NB4 (cell line): ENCODE measurements at regions not wholly inside any gene's neighbourhood (a gene's known extent, or its start where the extent isn't known, plus 50 kb on each side); places are given as distances from the start of the nearest gene placed in this dataset.

Source experiments
- DNase-seq: peaks from one replicate; pipeline ENCODE4 v3.0.0; 2010; ENCODE audit warnings: low read depth
- H3K4me3 ChIP-seq: one replicate; pipeline ENCODE4 v1.5.1; 2011; ENCODE audit warnings: mild to moderate bottlenecking, low read depth, low read length, moderate library complexity
- CTCF ChIP-seq: IDR thresholded peaks from one replicate; pipeline ENCODE4 v1.5.1; 2012; ENCODE audit warnings: low read depth, low read length
- MYC ChIP-seq: IDR thresholded peaks from 2 replicates; pipeline ENCODE4 v1.6.1; 2011; ENCODE audit warnings: low read depth, low read length
- POLR2A ChIP-seq: IDR thresholded peaks from 2 replicates; pipeline ENCODE4 v1.6.1; 2011; ENCODE audit warnings: mild to moderate bottlenecking; ENCODE audit not compliant: insufficient read length; ENCODE audit errors: extremely low read depth
- TF ChIP-seq, protein P1 (sequence below): IDR thresholded peaks from 2 replicates; pipeline ENCODE4 v1.6.1; 2011; ENCODE audit warnings: low read depth, low read length

GRCh38 chr10:83371696-83372490 is 767.4 kb upstream of the GHITM start:
- no peak for DNase-seq
- no peak overlapping the region for H3K4me3 ChIP-seq
- TF ChIP-seq MYC: no peak
- TF ChIP-seq CTCF: no peak
- TF ChIP-seq, protein P1, sequence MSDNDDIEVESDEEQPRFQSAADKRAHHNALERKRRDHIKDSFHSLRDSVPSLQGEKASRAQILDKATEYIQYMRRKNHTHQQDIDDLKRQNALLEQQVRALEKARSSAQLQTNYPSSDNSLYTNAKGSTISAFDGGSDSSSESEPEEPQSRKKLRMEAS: no peak
- TF ChIP-seq POLR2A: no peak

GRCh38 chr10:83372646-83373045 is 766.7 kb upstream of the GHITM start:
- TF ChIP-seq MYC (no peak), POLR2A (no peak), CTCF (no peak)
- TF ChIP-seq, protein P1: no peak
- no peak for DNase-seq
- H3K4me3 ChIP-seq: no peak overlapping the region

- H3K4me3 ChIP-seq: no peak overlapping the region
- TF ChIP-seq CTCF (peak; percentile 73), POLR2A (no peak)
- peak; percentile 83 for DNase-seq
Observed at GRCh38 chr10:83373671-83374070, 765.6 kb upstream of the GHITM start.

DNA sequence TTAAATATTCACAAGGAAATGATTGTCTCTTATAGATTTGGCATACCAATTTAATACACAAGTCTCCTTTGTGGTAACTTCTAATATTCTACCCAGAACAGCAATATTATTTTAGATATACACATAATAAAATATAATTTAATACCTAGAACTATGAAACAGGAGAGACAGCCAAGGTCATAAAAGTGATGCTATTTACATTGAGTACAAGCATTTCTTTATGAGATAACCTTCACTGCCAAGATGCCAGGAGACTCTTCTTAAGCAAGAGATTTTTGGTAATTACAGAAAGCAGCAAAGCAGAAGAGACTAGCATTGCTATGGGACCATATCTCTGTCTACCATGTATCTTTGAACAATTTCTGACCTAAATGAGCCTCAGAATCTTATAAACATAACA is 764.6 kb upstream of the GHITM start:
- DNase-seq: no peak
- TF ChIP-seq POLR2A (no peak), CTCF (no peak), MYC (no peak)
- TF ChIP-seq, protein P1: no peak
- H3K4me3 ChIP-seq: no peak overlapping the region

DNA sequence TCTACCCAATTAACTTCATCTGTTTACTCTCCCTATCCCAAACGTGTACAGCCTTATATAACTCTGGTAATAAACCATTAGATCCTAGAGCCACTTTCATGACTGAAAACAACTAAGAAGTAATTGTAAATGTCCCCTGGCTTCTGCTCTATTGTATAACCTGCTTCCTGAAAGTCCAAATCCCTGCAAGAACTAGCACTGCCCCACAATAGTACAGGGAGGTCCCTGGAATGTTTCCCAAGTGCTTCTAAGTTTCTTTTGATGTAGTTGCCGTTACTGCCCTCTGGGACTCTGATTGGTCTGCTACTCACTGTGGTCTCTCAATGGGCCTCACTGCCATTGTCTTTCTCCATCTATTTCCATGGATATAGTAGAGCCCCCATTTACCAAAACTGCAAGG is 764.0 kb upstream of the GHITM start:
- DNase-seq: no peak
- TF ChIP-seq POLR2A (no peak), MYC (no peak), CTCF (no peak)
- TF ChIP-seq, protein P1: no peak
- H3K4me3 ChIP-seq: no peak overlapping the region

DNA sequence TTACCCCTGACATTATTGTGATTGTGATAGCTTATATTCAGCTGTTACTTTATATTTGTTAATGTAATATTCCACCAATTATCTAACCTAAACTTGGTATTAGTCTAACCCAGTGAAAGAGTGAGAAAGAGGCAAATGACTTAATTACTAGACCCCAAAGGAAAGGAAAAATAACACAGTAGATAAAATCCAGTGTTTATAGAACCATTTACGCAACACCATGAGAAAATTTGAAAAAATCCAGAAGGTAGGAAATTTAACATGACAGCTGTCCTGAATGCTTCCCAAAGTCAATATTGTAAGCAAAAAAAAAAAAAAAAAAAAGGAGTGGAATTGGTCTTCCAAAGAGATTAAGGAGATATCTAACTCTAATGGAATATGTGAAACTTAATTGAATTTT is 741.5 kb upstream of the GHITM start:
- no peak for DNase-seq
- TF ChIP-seq CTCF (no peak), MYC (no peak), POLR2A (no peak)
- TF ChIP-seq, protein P1: no peak
- no peak overlapping the region for H3K4me3 ChIP-seq
